ENCODE measurements at regions not wholly inside any gene's neighbourhood (a gene's known extent, or its start where the extent isn't known, plus 50 kb on each side); places are given as distances from the start of the nearest gene placed in this dataset.

GRCh38 chr18:76750917-76751890, 71.2 kb upstream of the ZNF236 start:
- no peak for TF ChIP-seq ZNF423 (tag by site-specific recombination; IDR thresholded peaks at IDR 0.05)
- no peak for TF ChIP-seq ZNF133 (tag by site-specific recombination; IDR thresholded peaks at IDR 0.05)
- no peak for TF ChIP-seq SP2 (tag by site-specific recombination; IDR thresholded peaks at IDR 0.05)
- TF ChIP-seq ZBTB44 (tag by site-specific recombination; IDR thresholded peaks at IDR 0.05): no peak
- TF ChIP-seq HOXA7 (CRISPR knock-in tag; IDR thresholded peaks at IDR 0.05; ENCODE audit: borderline replicate concordance): no peak
- no peak for TF ChIP-seq KLF17 (tag by site-specific recombination; IDR thresholded peaks at IDR 0.05)
- TF ChIP-seq CTCF (tag by site-specific recombination; IDR thresholded peaks at IDR 0.05): no peak

Measured in HEK293 (cell line).